NCI-H524 (cell line): ENCODE measurements at regions not wholly inside any gene's neighbourhood (a gene's known extent, or its start where the extent isn't known, plus 50 kb on each side); places are given as distances from the start of the nearest gene placed in this dataset.
"Not testable (repeated sequence)": the region's sequence is repeated elsewhere in the genome, so short reads cannot be mapped to it uniquely, and the experiment has no call there.

Experiments used
- DNase-seq, 2 experiments: peaks; one replicate each; lab custom pipeline; 2025; lab: John Stamatoyannopoulos, UW

- DNase-seq: peak in 1 of 2 experiments; percentile 30
Observed at GRCh38 chr15:87675271-87675670, 581.3 kb downstream of the NTRK3 start.

- peak; percentile 28 to 46 for DNase-seq
Observed at GRCh38 chr15:87672309-87673288, 583.9 kb downstream of the NTRK3 start.

DNA sequence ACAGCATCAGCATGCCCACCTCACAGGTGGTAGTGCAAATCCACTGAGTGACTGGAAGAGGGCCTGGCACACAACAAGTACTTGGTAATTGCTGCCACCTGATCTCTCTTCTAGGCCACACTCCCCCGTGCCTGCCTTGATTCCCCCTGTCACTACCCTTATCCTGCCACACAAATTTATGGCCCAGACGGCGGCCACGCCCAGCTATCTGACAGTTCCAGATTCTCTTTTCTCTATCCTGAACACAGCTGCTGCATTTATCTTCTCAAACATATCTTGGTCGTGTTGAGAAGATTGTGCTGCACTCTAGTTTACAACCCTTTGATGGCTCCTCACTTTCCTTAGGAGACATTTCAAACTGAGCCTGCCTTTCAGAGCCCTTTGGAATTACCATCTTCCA lies 585.2 kb downstream of the NTRK3 start:
- no peak for DNase-seq

DNA sequence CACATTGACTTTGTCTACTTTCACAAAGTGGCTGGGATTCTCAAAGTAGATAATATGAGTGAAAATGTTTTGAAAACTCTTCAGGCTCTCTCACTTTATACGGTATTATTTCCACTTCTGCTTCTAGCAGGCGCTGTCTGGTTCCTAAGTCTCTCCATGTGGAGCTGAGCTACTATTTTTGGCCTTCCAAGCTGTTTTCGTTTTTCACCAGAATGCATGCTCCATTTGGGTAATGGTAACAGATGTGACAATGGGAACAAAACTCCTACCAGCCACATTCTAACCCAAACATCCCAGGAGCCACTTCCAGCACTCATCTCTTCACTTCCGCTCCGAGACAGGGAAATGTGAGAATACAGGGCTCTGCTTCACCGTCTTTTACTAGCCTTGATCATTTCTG lies 586.7 kb downstream of the NTRK3 start:
- DNase-seq: peak in 1 of 2 experiments; percentile 21

GRCh38 chr15:87668768-87669564 lies 587.6 kb downstream of the NTRK3 start:
- not testable (repeated sequence) for DNase-seq

- DNase-seq: no peak
Observed at GRCh38 chr15:87667643-87668042, 588.9 kb downstream of the NTRK3 start.

DNA sequence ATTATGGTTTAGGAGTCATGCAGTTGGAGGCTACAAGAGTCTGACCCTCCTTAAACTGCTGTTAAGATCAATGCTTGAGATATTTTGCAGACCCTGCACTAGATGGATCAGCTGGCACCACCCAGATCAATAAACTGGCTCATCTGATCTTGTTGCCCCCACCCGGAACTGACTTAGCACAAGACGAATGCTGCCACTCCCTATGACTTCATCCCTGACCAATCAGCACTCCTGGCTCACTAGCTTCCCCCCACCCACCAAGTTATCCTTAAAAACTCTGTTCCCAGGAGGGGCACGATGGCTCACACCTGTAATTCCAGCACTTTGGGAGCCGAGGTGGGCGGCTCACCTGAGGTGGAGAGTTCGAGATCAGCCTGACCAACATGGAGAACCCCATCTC lies 594.0 kb downstream of the NTRK3 start:
- no peak for DNase-seq

- no peak for DNase-seq
Observed at GRCh38 chr15:87661454-87662355, 594.8 kb downstream of the NTRK3 start.

DNA sequence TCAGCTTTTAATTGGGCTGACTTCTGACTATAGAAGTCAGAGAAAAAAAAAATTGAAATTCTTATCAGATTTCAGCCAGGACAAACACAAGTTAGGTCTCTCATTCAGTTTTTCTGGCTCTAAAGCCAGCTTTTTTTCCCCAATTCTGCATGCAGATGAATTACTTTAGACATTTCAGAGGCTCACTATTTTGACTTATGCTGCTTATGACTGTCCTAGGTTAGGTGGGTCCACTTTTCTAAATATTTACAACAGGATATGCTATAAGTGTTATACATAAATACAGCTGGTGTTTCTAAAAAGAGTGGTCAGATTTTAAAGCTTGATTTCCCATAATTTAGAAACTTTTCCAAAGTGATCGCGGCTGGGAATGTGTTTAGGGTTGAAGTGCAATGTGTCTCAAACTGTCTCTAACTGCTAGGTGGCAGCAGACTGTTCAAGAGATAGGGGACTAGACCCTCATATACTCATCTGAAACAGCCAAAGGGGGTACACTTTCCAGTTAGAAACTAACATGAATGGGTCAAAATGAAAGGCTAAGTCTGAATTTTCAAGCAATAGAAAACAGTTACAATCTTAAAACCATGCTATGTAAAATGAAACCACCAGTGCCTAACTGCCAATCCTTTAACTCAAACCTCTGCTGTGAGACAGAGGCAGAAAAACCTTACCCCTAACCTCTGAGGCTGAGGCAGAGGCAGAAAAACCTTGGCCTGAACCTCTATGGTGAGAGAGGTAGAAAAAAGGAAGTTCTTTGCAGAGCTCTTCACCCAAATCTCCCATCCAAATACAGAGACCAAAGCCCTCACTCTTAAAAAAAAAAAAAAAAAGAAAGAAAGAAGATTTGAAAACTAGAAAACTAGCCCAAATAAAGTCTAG lies 596.0 kb downstream of the NTRK3 start:
- DNase-seq: no peak

- DNase-seq: no peak
Observed at GRCh38 chr15:87656372-87656771, 600.2 kb downstream of the NTRK3 start.

DNA sequence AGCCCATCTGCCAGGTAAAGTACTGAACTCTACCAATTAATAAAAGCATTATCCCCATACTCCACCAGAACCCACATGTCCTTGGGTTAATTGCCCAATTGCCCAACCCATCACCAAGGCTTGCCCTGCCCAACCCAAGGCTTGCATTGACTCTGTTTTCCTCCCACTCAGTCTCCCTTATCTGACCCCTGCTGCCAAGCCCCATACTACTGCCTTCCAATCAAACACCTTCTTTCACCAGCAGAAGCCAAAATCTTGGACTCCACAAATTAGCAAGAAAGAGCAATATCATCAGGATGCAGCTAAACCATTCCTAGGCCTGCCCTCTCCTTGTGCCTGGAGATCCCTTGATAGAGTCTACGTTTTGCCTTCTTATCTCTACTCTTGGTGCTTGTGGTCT lies 602.9 kb downstream of the NTRK3 start:
- DNase-seq: no peak

DNA sequence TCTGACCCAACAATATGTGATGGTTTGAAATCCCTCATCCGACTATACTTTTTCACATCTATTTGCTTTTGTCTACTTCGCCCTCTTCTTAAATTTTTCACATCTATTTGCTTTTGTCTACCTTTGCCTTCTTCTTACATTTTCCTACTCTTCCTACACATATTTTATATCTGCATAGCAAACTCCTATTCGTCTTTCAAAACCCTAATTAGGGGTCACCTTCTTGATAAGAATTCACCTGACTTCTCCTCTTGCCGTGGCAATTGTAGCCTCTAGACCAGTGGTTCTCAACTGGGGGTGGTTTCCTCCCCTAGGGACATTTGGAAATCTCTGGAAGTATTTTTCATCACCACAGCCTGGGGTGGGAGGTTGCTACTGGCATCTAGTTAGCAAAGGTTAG lies 607.4 kb downstream of the NTRK3 start:
- no peak for DNase-seq

GRCh38 chr15:87648278-87648677 lies 608.3 kb downstream of the NTRK3 start:
- DNase-seq: no peak

DNA sequence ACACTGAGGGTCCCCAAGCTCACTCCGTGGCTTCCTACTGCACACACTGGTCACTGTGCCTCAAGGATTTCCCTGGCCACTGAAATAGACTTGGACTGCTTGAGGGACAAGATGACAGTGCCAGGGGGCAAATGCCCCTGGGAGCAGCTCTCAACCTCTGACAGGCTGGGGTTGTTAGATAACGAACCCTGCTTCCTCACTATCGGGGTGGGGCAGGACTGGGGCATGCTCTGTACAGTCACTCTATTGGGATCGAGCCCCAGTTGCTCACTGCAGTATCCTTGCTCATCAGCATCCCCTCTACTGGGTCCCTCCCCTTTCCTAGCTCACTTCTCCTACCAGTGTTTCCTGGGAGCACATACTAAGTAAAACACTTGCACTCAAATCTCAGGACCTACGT lies 610.8 kb downstream of the NTRK3 start:
- no peak for DNase-seq

DNA sequence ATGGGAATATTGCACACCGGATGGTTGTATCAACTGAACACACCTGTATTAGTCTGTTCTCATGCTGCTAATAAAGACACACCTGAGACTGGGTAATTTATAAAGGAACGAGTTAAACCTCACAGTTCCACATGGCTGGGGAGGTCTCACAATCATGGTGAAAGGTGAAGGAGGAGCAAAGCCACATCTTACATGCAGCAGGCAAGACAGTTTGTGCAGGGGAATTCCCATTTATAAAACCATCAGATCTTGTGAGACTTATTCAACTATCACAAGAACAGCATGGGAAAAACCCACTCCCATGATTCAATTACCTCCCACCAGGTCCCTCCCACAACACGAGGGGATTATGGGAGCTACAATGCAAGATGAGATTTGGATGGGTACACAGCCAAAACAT lies 613.5 kb downstream of the NTRK3 start:
- not testable (repeated sequence) for DNase-seq

- DNase-seq: no peak
Observed at GRCh38 chr15:87639305-87640011, 617.1 kb downstream of the NTRK3 start.

- DNase-seq: no peak
Observed at GRCh38 chr15:87638554-87639083, 617.9 kb downstream of the NTRK3 start.

- DNase-seq: no peak
Observed at GRCh38 chr15:87634361-87634760, 622.2 kb downstream of the NTRK3 start.

- no peak for DNase-seq
Observed at GRCh38 chr15:87633525-87633924, 623.0 kb downstream of the NTRK3 start.

GRCh38 chr15:87632364-87632763 lies 624.2 kb downstream of the NTRK3 start:
- DNase-seq: no peak
